Liver (tissue), 8 donors: ENCODE measurements at regions not wholly inside any gene's neighbourhood (a gene's known extent, or its start where the extent isn't known, plus 50 kb on each side); places are given as distances from the start of the nearest gene placed in this dataset.

ENCODE experiments used
- DNase-seq: peaks from one replicate; pipeline ENCODE4 v3.0.0-alpha.2; 2017; ENCODE audit warnings: low spot score
- H3K27ac ChIP-seq, 2 donors: one replicate each; pipeline ENCODE4 v1.7.0; 2013; ENCODE audit warnings: inconsistent platforms in 2 of 2, low read length in 2 of 2, control low read depth in 1 of 2, low read depth in 1 of 2, mild to moderate bottlenecking in 1 of 2
- H3K27me3 ChIP-seq, 4 donors: one replicate each; pipeline versions ENCODE4 v1.6.1 to v1.7.0; 2013; ENCODE audit warnings: low read length in 3 of 4, inconsistent platforms in 1 of 4, mild to moderate bottlenecking in 1 of 4, moderate library complexity in 1 of 4; ENCODE audit not compliant: control insufficient read depth in 4 of 4, insufficient read depth in 4 of 4
- H3K36me3 ChIP-seq, 4 donors: one replicate each; pipeline versions ENCODE4 v1.6.1 to v1.7.0; 2013; ENCODE audit warnings: low read length in 3 of 4, mild to moderate bottlenecking in 3 of 4, low read depth in 1 of 4, moderate library complexity in 1 of 4; ENCODE audit not compliant: control insufficient read depth in 4 of 4, insufficient read depth in 3 of 4
- H3K4me1 ChIP-seq, 4 donors: one replicate each; pipeline versions ENCODE4 v1.6.1 to v1.7.0; 2013; ENCODE audit warnings: low read length in 3 of 4, mild to moderate bottlenecking in 3 of 4, moderate library complexity in 1 of 4; ENCODE audit not compliant: control insufficient read depth in 4 of 4, insufficient read depth in 4 of 4
- H3K4me3 ChIP-seq, 3 donors: one replicate each; pipeline versions ENCODE4 v1.6.1 to v1.7.0; 2013; ENCODE audit warnings: low read length in 3 of 3, control low read depth in 1 of 3, low read depth in 1 of 3, mild to moderate bottlenecking in 1 of 3
- H3K9ac ChIP-seq, 2 donors: one replicate each; pipeline ENCODE4 v1.7.0; 2013; ENCODE audit warnings: low read length in 2 of 2, mild to moderate bottlenecking in 2 of 2, moderate library complexity in 2 of 2, control low read depth in 1 of 2, low read depth in 1 of 2
- H3K9me3 ChIP-seq, 4 donors: one replicate each; pipeline versions ENCODE4 v1.6.1 to v1.7.0; 2013; ENCODE audit warnings: low read length in 3 of 4; ENCODE audit not compliant: control insufficient read depth in 4 of 4
- EGR1 ChIP-seq, 2 donors: IDR thresholded peaks; 2 replicates each; pipeline ENCODE4 v1.6.1; 2016 to 2018; ENCODE audit warnings: antibody characterized with exemption in 2 of 2, low read depth in 2 of 2
- FOXA1 ChIP-seq: IDR thresholded peaks from 2 replicates; pipeline ENCODE4 v1.6.1; 2016; ENCODE audit warnings: antibody characterized with exemption
- FOXA2 ChIP-seq: IDR thresholded peaks from 2 replicates; pipeline ENCODE4 v1.6.1; 2016; ENCODE audit warnings: antibody characterized with exemption
- GABPA ChIP-seq, 2 donors: IDR thresholded peaks in 1 of 2; conservative IDR thresholded peaks in 1 of 2; 2 replicates each; pipeline ENCODE4 v1.6.1; 2016; ENCODE audit warnings: antibody characterized with exemption in 2 of 2, mild to moderate bottlenecking in 1 of 2, moderate library complexity in 1 of 2
- HNF4A ChIP-seq, 2 donors: conservative IDR thresholded peaks; 2 replicates each; pipeline ENCODE4 v1.6.1; 2016; ENCODE audit warnings: antibody characterized with exemption in 2 of 2, mild to moderate bottlenecking in 2 of 2
- HNF4G ChIP-seq: IDR thresholded peaks from 2 replicates; pipeline ENCODE4 v1.6.1; 2016; ENCODE audit warnings: antibody characterized with exemption
- JUND ChIP-seq, 2 donors: IDR thresholded peaks; 2 replicates each; pipeline ENCODE4 v1.6.1; 2016; ENCODE audit warnings: antibody characterized with exemption in 2 of 2
- NR2F2 ChIP-seq: IDR thresholded peaks from 2 replicates; pipeline ENCODE4 v1.6.1; 2016; ENCODE audit warnings: antibody characterized with exemption
- RAD21 ChIP-seq, 2 donors: IDR thresholded peaks; 2 replicates each; pipeline ENCODE4 v1.6.1; 2016; ENCODE audit warnings: antibody characterized with exemption in 2 of 2, mild to moderate bottlenecking in 2 of 2
- RXRA ChIP-seq, 2 donors: IDR thresholded peaks; 2 replicates each; pipeline ENCODE4 v1.6.1; 2017 to 2018; ENCODE audit warnings: antibody characterized with exemption in 2 of 2, mild to moderate bottlenecking in 1 of 2
- TAF1 ChIP-seq: conservative IDR thresholded peaks from 2 replicates; pipeline ENCODE4 v1.6.1; 2016; ENCODE audit warnings: antibody characterized with exemption, mild to moderate bottlenecking
- YY1 ChIP-seq: IDR thresholded peaks from 2 replicates; pipeline ENCODE4 v1.6.1; 2016; ENCODE audit warnings: antibody characterized with exemption, mild to moderate bottlenecking
- WGBS: extraction: QIAGEN DNeasy Blood & Tissue Kit; methylation state at CpG from one replicate; pipeline ENCODE4 v1.1.7; 2013; 5-methylcytosine and 5-hydroxymethylcytosine counted together
- TF ChIP-seq, protein P1 (sequence below): IDR thresholded peaks from 2 replicates; pipeline ENCODE4 v1.6.1; 2016; ENCODE audit warnings: antibody characterized with exemption
- TF ChIP-seq, protein P2 (sequence below): IDR thresholded peaks from 2 replicates; pipeline ENCODE4 v1.6.1; 2016; ENCODE audit warnings: antibody characterized with exemption, mild to moderate bottlenecking
- TF ChIP-seq, protein P3 (sequence below): IDR thresholded peaks from 2 replicates; pipeline ENCODE4 v1.6.1; 2016; ENCODE audit warnings: antibody characterized with exemption
- TF ChIP-seq, protein P4 (sequence below): fragments of 150-350 bp; IDR thresholded peaks from 2 replicates; pipeline ENCODE4 v1.5.1; 2017; ENCODE audit warnings: improper control_type of control experiment, low read depth, low read length; ENCODE audit not compliant: missing input control
- TF ChIP-seq, protein P5 (sequence below): IDR thresholded peaks from 2 replicates; pipeline ENCODE4 v1.6.1; 2016; ENCODE audit warnings: antibody characterized with exemption
- donor health status: healthy.
- donor health status: healthy.
- donor health status: healthy.
- donor health status: healthy.
- donor health status: healthy.

DNA sequence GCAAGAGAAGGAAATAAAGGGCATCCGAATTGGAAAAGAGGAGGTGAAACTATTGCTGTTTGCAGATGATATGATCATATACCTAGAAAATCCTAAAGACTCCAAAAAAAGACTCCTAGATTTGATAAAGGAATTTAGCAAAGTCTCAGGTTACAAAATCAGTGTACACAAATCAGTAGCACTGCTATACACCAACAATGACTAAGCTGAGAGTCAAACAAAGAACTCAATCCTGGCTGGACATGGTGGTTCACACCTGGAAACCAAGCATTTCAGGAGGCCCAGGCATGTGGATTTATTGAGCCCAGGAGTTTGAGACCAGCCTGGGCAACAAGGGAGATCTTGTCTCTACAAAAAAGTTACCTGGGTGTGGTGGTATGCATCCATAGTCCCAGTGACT, 188.7 kb upstream of the PLXNC1 start:
- Histone ChIP-seq H3K36me3 (no peaks in the 10 kb centered on the region), H3K4me3 (no peak overlapping the region), H3K27ac (no peak overlapping the region), H3K27me3 (no peaks in the 10 kb centered on the region), H3K9ac (no peak overlapping the region), H3K9me3 (peaks cover 0 to 2% (median under 1%) of the 10 kb centered on the region in 4 donors), H3K4me1 (no peaks in the 10 kb centered on the region)
- DNase-seq, result no peak
- WGBS, result 84% methylated on average over 1 of the region's 1 CpG
- TF ChIP-seq JUND (IDR thresholded peaks at IDR 0.05), result no peak
- TF ChIP-seq, protein P1, sequence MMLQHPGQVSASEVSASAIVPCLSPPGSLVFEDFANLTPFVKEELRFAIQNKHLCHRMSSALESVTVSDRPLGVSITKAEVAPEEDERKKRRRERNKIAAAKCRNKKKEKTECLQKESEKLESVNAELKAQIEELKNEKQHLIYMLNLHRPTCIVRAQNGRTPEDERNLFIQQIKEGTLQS, result no peak
- TF ChIP-seq, protein P2, sequence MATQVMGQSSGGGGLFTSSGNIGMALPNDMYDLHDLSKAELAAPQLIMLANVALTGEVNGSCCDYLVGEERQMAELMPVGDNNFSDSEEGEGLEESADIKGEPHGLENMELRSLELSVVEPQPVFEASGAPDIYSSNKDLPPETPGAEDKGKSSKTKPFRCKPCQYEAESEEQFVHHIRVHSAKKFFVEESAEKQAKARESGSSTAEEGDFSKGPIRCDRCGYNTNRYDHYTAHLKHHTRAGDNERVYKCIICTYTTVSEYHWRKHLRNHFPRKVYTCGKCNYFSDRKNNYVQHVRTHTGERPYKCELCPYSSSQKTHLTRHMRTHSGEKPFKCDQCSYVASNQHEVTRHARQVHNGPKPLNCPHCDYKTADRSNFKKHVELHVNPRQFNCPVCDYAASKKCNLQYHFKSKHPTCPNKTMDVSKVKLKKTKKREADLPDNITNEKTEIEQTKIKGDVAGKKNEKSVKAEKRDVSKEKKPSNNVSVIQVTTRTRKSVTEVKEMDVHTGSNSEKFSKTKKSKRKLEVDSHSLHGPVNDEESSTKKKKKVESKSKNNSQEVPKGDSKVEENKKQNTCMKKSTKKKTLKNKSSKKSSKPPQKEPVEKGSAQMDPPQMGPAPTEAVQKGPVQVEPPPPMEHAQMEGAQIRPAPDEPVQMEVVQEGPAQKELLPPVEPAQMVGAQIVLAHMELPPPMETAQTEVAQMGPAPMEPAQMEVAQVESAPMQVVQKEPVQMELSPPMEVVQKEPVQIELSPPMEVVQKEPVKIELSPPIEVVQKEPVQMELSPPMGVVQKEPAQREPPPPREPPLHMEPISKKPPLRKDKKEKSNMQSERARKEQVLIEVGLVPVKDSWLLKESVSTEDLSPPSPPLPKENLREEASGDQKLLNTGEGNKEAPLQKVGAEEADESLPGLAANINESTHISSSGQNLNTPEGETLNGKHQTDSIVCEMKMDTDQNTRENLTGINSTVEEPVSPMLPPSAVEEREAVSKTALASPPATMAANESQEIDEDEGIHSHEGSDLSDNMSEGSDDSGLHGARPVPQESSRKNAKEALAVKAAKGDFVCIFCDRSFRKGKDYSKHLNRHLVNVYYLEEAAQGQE, result no peak
- TF ChIP-seq NR2F2, result no peak
- TF ChIP-seq, protein P3, sequence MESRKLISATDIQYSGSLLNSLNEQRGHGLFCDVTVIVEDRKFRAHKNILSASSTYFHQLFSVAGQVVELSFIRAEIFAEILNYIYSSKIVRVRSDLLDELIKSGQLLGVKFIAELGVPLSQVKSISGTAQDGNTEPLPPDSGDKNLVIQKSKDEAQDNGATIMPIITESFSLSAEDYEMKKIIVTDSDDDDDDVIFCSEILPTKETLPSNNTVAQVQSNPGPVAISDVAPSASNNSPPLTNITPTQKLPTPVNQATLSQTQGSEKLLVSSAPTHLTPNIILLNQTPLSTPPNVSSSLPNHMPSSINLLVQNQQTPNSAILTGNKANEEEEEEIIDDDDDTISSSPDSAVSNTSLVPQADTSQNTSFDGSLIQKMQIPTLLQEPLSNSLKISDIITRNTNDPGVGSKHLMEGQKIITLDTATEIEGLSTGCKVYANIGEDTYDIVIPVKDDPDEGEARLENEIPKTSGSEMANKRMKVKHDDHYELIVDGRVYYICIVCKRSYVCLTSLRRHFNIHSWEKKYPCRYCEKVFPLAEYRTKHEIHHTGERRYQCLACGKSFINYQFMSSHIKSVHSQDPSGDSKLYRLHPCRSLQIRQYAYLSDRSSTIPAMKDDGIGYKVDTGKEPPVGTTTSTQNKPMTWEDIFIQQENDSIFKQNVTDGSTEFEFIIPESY, result no peak
- no peak for TF ChIP-seq RXRA (IDR thresholded peaks at IDR 0.05)
- no peak for TF ChIP-seq GABPA (IDR thresholded peaks at IDR 0.05 in 1 of 2, conservative IDR thresholded peaks at IDR 0.05 in 1 of 2)
- no peak for TF ChIP-seq TAF1
- TF ChIP-seq YY1, result no peak
- TF ChIP-seq HNF4G, result no peak
- no peak for TF ChIP-seq RAD21 (IDR thresholded peaks at IDR 0.05)
- TF ChIP-seq FOXA1, result no peak
- no peak for TF ChIP-seq EGR1 (IDR thresholded peaks at IDR 0.05; ENCODE audit: low read depth in 2 of 2)
- TF ChIP-seq HNF4A (conservative IDR thresholded peaks at IDR 0.05), result no peak
- TF ChIP-seq, protein P4, sequence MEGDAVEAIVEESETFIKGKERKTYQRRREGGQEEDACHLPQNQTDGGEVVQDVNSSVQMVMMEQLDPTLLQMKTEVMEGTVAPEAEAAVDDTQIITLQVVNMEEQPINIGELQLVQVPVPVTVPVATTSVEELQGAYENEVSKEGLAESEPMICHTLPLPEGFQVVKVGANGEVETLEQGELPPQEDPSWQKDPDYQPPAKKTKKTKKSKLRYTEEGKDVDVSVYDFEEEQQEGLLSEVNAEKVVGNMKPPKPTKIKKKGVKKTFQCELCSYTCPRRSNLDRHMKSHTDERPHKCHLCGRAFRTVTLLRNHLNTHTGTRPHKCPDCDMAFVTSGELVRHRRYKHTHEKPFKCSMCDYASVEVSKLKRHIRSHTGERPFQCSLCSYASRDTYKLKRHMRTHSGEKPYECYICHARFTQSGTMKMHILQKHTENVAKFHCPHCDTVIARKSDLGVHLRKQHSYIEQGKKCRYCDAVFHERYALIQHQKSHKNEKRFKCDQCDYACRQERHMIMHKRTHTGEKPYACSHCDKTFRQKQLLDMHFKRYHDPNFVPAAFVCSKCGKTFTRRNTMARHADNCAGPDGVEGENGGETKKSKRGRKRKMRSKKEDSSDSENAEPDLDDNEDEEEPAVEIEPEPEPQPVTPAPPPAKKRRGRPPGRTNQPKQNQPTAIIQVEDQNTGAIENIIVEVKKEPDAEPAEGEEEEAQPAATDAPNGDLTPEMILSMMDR, result no peak

DNA sequence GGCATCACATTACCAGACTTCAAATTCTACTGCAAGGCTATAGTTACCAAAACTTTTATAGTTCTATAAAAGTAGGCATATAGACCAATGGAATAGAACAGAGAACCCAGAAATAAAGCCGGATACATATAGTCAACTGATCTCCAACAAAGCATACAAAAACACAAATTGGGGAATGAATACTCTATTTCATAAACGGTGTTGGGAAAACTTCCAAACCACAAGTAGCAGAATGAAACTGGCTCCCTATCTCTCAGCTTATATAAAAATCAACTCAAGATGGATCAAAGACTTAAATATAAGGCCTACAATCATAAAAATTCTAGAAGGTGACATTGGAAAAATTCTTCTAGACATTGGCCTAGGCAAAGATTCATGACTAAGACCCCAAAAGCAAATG, 187.9 kb upstream of the PLXNC1 start:
- no peak overlapping the region for H3K4me3 ChIP-seq
- H3K27me3 ChIP-seq, result no peaks in the 10 kb centered on the region
- no peak overlapping the region for H3K27ac ChIP-seq
- H3K9me3 ChIP-seq, result peaks cover 0 to 2% (median under 1%) of the 10 kb centered on the region in 4 donors
- no peaks in the 10 kb centered on the region for H3K36me3 ChIP-seq
- no peak overlapping the region for H3K9ac ChIP-seq
- WGBS, result 61% methylated on average over 2 of the region's 2 CpGs
- no peaks in the 10 kb centered on the region for H3K4me1 ChIP-seq
- DNase-seq, result no peak
- TF ChIP-seq, protein P5, sequence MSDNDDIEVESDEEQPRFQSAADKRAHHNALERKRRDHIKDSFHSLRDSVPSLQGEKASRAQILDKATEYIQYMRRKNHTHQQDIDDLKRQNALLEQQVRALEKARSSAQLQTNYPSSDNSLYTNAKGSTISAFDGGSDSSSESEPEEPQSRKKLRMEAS, result no peak
- TF ChIP-seq, protein P4, result no peak
- TF ChIP-seq RAD21 (IDR thresholded peaks at IDR 0.05) (no peak), FOXA2 (no peak), GABPA (IDR thresholded peaks at IDR 0.05 in 1 of 2, conservative IDR thresholded peaks at IDR 0.05 in 1 of 2) (no peak), HNF4G (no peak), YY1 (no peak), HNF4A (conservative IDR thresholded peaks at IDR 0.05) (no peak)
- TF ChIP-seq, protein P2, result no peak
